Thyroid gland (tissue), 4 donors: ENCODE measurements at regions not wholly inside any gene's neighbourhood (a gene's known extent, or its start where the extent isn't known, plus 50 kb on each side); places are given as distances from the start of the nearest gene placed in this dataset.

Experiments used
- POLR2A ChIP-seq, 2 donors: fragments of 450-650 bp; IDR thresholded peaks; one replicate each; pipeline ENCODE4 v1.6.1; 2017; ENCODE audit warnings: antibody characterized with exemption in 2 of 2, mild to moderate bottlenecking in 2 of 2, moderate library complexity in 1 of 2
- TF ChIP-seq, protein P1 (sequence below), 6 experiments: fragments of 200-600 bp in 3 of 6; fragments of 450-650 bp in 3 of 6; sonication (generic) in 3 of 6; IDR thresholded peaks; one replicate each; pipeline ENCODE4 v1.5.1; 2016 to 2019; ENCODE audit warnings: antibody characterized with exemption in 6 of 6, mild to moderate bottlenecking in 2 of 6, inconsistent platforms in 1 of 6, moderate library complexity in 1 of 6

DNA sequence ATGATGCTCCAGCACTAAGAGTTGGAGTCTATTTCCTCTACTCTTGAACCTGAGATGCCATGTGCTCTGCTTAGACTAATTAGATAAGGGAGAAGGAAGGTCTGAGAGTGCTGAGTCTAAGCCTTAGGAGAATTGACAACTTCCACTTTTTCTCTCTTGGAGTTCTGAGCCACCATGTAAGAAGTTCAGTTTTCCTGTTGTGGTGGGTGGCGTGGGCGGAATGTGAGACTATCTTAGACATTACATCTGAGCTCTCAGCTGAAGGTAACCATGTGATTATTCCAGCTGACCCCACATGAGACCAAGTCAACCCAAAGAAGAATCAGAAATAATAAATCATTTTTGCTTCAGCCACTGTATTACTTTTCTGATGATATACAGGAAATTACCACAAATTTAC, 404.5 kb upstream of the LRRC7 start:
- TF ChIP-seq, protein P1, sequence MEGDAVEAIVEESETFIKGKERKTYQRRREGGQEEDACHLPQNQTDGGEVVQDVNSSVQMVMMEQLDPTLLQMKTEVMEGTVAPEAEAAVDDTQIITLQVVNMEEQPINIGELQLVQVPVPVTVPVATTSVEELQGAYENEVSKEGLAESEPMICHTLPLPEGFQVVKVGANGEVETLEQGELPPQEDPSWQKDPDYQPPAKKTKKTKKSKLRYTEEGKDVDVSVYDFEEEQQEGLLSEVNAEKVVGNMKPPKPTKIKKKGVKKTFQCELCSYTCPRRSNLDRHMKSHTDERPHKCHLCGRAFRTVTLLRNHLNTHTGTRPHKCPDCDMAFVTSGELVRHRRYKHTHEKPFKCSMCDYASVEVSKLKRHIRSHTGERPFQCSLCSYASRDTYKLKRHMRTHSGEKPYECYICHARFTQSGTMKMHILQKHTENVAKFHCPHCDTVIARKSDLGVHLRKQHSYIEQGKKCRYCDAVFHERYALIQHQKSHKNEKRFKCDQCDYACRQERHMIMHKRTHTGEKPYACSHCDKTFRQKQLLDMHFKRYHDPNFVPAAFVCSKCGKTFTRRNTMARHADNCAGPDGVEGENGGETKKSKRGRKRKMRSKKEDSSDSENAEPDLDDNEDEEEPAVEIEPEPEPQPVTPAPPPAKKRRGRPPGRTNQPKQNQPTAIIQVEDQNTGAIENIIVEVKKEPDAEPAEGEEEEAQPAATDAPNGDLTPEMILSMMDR (IDR thresholded peaks at IDR 0.05) = no peak
- no peak for TF ChIP-seq POLR2A (IDR thresholded peaks at IDR 0.05)
